Stomach smooth muscle (tissue), 2 donors: ENCODE measurements at regions not wholly inside any gene's neighbourhood (a gene's known extent, or its start where the extent isn't known, plus 50 kb on each side); places are given as distances from the start of the nearest gene placed in this dataset.

ENCODE experiments used
- H3K27ac ChIP-seq: one replicate; pipeline ENCODE4 v1.7.0; 2013; ENCODE audit warnings: mild to moderate bottlenecking, low read length, inconsistent platforms
- H3K27me3 ChIP-seq, 2 donors: one replicate each; pipeline ENCODE4 v1.7.0; 2013; ENCODE audit warnings: low read length in 2 of 2; ENCODE audit not compliant: insufficient read depth in 2 of 2, control insufficient read depth in 1 of 2
- H3K36me3 ChIP-seq, 2 donors: one replicate each; pipeline ENCODE4 v1.7.0; 2013; ENCODE audit warnings: low read length in 2 of 2; ENCODE audit not compliant: control insufficient read depth in 2 of 2, insufficient read depth in 2 of 2
- H3K4me1 ChIP-seq: one replicate; pipeline ENCODE4 v1.7.0; 2013; ENCODE audit warnings: low read length; ENCODE audit not compliant: control insufficient read depth, insufficient read depth
- H3K4me3 ChIP-seq, 2 donors: one replicate each; pipeline ENCODE4 v1.7.0; 2013; ENCODE audit warnings: low read length in 2 of 2
- H3K9ac ChIP-seq, 2 donors: one replicate each; pipeline ENCODE4 v1.7.0; 2013; ENCODE audit warnings: low read length in 2 of 2, mild to moderate bottlenecking in 1 of 2
- H3K9me3 ChIP-seq, 2 donors: one replicate each; pipeline ENCODE4 v1.7.0; 2013; ENCODE audit warnings: low read length in 2 of 2; ENCODE audit not compliant: control insufficient read depth in 2 of 2
- donor health status: healthy.
- donor health status: Pancreatic carcinoma.

DNA sequence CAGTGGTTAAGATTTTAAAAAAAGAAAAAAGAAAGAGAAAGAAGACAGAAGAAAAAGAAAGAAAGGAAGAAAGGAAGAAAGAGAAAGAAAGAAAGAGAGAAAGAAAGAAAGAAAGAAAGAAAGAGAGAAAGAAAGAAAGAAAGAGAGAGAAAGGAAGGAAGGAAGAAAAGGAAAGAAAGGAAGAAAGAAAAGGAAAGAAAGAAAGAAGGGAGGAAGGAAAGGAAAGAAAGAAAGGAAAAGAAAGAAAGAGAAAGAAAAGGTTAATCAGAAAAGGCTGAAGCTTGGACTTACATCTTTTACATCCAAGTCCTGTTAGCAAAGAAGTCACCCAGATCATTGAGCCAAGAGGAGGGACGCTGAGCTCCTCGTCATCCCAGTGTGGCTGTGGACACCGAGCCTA, 70.0 kb downstream of the IRX2 start:
- Histone ChIP-seq H3K4me1 (no peaks in the 10 kb centered on the region), H3K9ac (no peak overlapping the region), H3K27me3 (peaks cover 2 to 4% of the 10 kb centered on the region in 2 donors), H3K27ac (no peak overlapping the region), H3K36me3 (no peaks in the 10 kb centered on the region), H3K9me3 (no peaks in the 10 kb centered on the region), H3K4me3 (no peak overlapping the region)

DNA sequence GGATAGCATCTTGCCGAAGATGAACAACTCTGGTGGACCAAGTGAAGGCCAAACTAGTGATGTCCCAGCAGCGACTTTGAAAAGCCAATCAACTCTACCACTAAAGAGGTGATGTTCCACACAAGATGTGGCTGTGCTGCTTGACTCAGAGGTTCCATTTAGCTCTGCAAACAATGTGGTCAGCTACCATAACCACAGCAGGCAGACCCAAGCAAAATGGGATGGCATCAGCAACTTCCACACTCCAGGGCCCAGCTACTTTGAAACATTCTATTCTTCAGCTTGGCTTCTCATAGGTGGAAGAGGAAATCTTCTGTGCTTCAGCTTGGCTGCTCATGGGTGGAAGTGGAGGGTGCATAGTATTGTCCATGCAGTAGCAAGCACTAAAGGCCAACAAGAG, 70.5 kb downstream of the IRX2 start:
- peaks cover 0 to 4% of the 10 kb centered on the region in 2 donors for H3K27me3 ChIP-seq

DNA sequence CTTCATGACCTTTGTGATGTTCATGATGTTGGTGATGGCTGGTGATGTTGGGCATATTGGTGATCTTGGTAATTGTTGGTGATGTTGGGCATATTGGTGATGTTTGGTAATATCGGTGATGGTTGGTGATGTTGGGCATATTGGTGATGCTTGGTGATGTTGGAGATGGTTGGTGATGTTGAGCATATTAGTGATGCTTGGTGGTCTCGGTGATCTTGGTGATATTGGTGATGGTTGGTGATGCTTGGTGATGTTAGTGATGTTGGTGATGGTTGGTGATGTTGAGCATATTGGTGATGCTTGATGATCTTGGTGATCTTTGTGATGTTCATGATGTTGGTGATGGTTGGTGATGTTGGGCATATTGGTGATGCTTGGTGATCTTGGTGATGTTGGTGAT, 73.8 kb downstream of the IRX2 start:
- Histone ChIP-seq H3K27me3 (peaks cover 0 to 6% of the 10 kb centered on the region in 2 donors), H3K9me3 (peaks cover 3 to 4% of the 10 kb centered on the region in 2 donors), H3K4me1 (no peaks in the 10 kb centered on the region), H3K36me3 (no peaks in the 10 kb centered on the region), H3K27ac (no peak overlapping the region), H3K4me3 (no peak overlapping the region), H3K9ac (no peak overlapping the region)

More for the DNA sequence above, 70.5 kb downstream of the IRX2 start:
- Histone ChIP-seq H3K27ac (no peak overlapping the region), H3K4me3 (no peak overlapping the region), H3K36me3 (no peaks in the 10 kb centered on the region), H3K9ac (no peak overlapping the region), H3K9me3 (peaks cover 0 to 4% of the 10 kb centered on the region in 2 donors), H3K4me1 (no peaks in the 10 kb centered on the region)

DNA sequence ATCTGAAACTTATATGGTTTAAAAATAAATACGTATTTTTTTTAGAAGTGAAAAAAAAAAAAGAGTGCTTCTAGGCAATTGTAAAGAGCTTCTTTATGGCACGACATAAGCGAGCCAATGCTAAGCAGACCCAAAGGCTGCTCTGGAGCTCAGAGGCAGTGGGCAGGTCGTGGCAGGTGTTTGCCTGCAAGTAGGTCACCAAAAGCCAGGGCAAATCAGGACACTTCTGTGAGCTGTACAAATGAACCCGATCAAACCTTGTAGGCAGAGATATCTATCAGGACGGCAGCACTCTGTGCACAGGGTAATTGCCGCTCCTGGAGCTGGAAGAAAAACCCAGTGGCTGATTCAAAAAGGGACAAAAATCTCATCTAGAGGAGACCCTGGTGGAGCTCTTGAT, 75.9 kb downstream of the IRX2 start:
- Histone ChIP-seq H3K27ac (no peak overlapping the region), H3K27me3 (peaks cover 0 to 6% of the 10 kb centered on the region in 2 donors), H3K4me1 (no peaks in the 10 kb centered on the region), H3K9ac (no peak overlapping the region), H3K36me3 (no peaks in the 10 kb centered on the region), H3K4me3 (no peak overlapping the region), H3K9me3 (peaks cover 3 to 4% of the 10 kb centered on the region in 2 donors)

DNA sequence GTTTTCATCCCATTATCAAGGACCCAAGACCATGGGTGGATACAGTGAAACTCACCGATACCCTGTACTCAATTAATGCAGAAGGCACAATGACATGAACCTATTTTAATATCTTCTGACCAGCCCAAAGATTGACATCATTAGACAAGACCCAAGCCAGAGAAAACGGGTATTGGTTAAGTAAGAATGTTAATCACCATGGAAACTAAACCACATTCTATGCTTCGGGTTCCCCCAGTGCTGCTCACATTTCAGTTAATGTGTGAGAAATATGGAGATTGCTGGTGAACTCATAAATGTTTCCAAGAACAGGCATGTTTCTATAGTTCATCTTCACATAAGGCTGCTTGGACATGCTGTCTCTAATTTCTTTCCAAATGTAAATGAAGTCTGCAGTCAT, 77.0 kb downstream of the IRX2 start:
- peaks cover 0 to 5% of the 10 kb centered on the region in 2 donors for H3K27me3 ChIP-seq

DNA sequence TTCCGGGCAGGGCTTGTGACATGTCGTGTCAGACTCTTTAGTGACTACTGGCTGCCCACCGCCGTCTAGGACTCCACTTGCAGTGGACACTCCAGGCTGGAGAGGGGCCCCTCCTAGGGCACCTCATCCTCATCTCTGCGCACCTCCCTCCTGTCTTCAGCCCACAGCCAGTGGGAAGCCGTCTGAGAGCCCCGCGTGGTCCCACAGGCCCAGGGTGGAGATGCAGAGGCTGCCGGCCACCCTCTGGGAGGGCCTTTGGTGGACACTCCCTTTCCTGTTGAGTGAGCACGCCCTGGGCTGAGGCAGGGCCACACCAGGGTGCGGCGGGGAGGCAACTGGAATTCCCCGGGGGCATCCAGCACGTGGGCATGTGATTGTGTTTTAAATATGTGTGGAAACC, 80.5 kb downstream of the IRX2 start:
- Histone ChIP-seq H3K4me3 (no peak overlapping the region), H3K9ac (no peak overlapping the region), H3K27me3 (peaks cover 0 to 6% of the 10 kb centered on the region in 2 donors), H3K9me3 (peaks cover 0 to 3% of the 10 kb centered on the region in 2 donors), H3K4me1 (no peaks in the 10 kb centered on the region), H3K27ac (no peak overlapping the region), H3K36me3 (no peaks in the 10 kb centered on the region)

More for the DNA sequence above, 77.0 kb downstream of the IRX2 start:
- no peak overlapping the region for H3K9ac ChIP-seq
- H3K4me3 ChIP-seq, result no peak overlapping the region
- no peaks in the 10 kb centered on the region for H3K4me1 ChIP-seq
- no peak overlapping the region for H3K27ac ChIP-seq
- H3K9me3 ChIP-seq, result peaks cover 3 to 4% of the 10 kb centered on the region in 2 donors
- no peaks in the 10 kb centered on the region for H3K36me3 ChIP-seq

DNA sequence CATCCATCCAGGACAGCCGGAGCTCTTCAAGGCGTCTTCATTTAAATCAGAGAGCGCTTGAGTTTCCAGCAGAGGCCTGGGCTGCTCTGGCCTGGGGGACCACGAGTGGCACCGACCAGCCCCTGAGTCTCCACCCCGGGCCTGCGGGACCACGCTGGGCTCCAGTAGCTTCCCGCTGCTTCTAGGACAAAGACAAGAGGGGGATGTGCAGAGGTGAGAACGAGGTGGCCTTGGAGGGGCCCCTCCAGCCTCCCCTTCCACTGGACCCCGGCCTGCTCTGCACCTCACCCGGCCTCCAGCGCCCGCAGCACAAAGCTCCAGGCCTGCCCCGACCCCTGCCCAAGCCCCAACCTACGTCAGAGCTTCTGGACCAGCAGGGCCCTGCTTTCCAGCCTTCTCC, 81.6 kb downstream of the IRX2 start:
- H3K27me3 ChIP-seq, result peaks cover 0 to 6% of the 10 kb centered on the region in 2 donors
- H3K36me3 ChIP-seq, result no peaks in the 10 kb centered on the region
- no peaks in the 10 kb centered on the region for H3K4me1 ChIP-seq

DNA sequence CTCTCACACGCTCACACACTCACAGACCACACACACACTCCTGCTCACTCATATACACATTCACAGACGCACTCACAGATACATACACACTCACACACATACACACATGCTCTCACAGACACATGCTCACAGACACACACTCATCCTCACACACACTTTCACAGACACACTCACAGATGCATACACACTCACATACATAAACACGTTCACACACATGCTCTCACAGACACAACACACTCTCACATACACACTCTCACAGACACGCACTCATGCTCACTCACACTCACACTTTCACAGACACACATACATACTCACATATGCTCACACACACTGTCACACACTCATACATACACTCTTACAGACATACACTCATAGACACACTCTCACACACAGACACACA, 82.2 kb downstream of the IRX2 start:
- no peak overlapping the region for H3K4me3 ChIP-seq
- H3K9ac ChIP-seq, result no peak overlapping the region
- no peak overlapping the region for H3K27ac ChIP-seq
- H3K4me1 ChIP-seq, result no peaks in the 10 kb centered on the region
- H3K36me3 ChIP-seq, result no peaks in the 10 kb centered on the region
- peaks cover 0 to 6% of the 10 kb centered on the region in 2 donors for H3K27me3 ChIP-seq
- peaks cover 0 to under 1% of the 10 kb centered on the region in 2 donors for H3K9me3 ChIP-seq

More for the DNA sequence above, 81.6 kb downstream of the IRX2 start:
- Histone ChIP-seq H3K4me3 (no peak overlapping the region), H3K9ac (no peak overlapping the region), H3K27ac (no peak overlapping the region), H3K9me3 (peaks cover 0 to 3% of the 10 kb centered on the region in 2 donors)

DNA sequence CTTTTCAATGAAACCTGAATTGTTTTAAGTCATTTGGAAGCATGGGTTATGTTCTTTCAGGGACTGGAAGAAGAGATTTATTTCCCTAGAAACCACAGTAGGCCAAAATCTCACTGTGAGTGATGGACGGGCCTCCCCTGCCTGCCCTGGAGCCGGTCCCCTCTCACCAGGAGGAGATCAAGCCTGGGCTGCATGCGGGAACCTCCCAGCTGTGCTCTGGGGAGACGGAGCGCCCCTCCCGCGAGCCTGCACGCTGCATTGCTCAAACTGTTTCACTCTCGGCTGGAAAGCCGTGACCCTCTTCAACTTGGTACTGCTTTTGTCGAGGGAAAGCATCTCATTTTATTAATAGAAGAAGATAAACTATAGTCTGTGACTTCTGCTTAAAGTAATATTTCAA, 85.4 kb downstream of the IRX2 start:
- H3K27ac ChIP-seq, result no peak overlapping the region
- no peaks in the 10 kb centered on the region for H3K9me3 ChIP-seq
- no peak overlapping the region for H3K4me3 ChIP-seq
- no peaks in the 10 kb centered on the region for H3K4me1 ChIP-seq
- no peak overlapping the region for H3K9ac ChIP-seq
- H3K27me3 ChIP-seq, result peaks cover 0 to 2% of the 10 kb centered on the region in 2 donors
- H3K36me3 ChIP-seq, result no peaks in the 10 kb centered on the region

DNA sequence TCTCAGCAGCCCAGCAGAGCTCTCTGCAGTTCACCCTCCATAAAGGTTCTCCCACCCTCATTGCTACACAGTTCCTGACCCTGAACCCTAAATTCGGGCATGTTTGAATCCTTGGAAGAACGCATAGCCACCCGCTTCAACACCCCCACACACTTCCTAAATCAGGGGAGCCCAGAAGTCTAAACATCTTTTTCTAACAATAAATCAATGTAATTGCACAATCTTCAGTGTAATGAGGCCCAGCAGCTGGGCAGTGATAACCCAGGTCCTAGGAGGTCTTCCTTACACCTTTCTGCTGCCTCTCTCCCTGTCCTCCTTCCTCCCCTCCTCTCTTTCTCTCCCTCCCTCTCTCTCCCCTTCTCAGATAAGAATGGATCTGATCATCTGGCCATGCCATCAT, 88.0 kb downstream of the IRX2 start:
- no peaks in the 10 kb centered on the region for H3K36me3 ChIP-seq
- H3K27ac ChIP-seq, result no peak overlapping the region
- no peaks in the 10 kb centered on the region for H3K9me3 ChIP-seq
- no peaks in the 10 kb centered on the region for H3K4me1 ChIP-seq
- H3K9ac ChIP-seq, result no peak overlapping the region
- peaks cover 0 to 3% of the 10 kb centered on the region in 2 donors for H3K27me3 ChIP-seq
- H3K4me3 ChIP-seq, result no peak overlapping the region

DNA sequence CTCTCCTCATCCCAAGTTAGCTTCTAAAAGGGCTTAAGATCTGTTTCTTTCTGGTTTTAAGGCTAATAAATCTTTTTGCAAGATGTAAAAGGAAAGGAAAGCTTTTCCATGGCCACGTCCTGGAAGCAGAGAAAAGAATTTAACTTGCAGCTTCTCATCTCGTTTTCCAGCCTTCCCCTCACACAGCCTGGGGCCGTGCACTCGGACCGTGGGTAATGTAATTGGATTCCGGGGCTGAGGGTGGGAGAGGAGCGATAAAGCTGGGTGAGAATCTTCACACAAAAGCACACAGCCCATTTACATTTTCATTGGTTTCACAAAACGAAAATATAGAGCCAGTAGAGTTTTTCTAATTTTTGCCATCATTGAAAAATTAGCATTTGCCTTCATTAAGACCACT, 91.2 kb downstream of the IRX2 start:
- Histone ChIP-seq H3K9me3 (no peaks in the 10 kb centered on the region), H3K4me1 (no peaks in the 10 kb centered on the region), H3K9ac (no peak overlapping the region), H3K27me3 (peaks cover 5% of the 10 kb centered on the region in 2 donors), H3K4me3 (no peak overlapping the region), H3K27ac (no peak overlapping the region), H3K36me3 (no peaks in the 10 kb centered on the region)
